ENCODE measurements at regions not wholly inside any gene's neighbourhood (a gene's known extent, or its start where the extent isn't known, plus 50 kb on each side); places are given as distances from the start of the nearest gene placed in this dataset.

- Histone ChIP-seq H3K27me3 (ENCODE audit: insufficient read depth, poor library complexity, severe bottlenecking) (no peaks in the 10 kb centered on the region), H3K27ac (replicated peaks) (no peak overlapping the region), H3K4me3 (replicated peaks; ENCODE audit: insufficient read depth, low read length) (no peak overlapping the region)
- no peak for DNase-seq (ENCODE audit: low read depth in 1 of 2, low spot score in 1 of 2)
- TF ChIP-seq SPI1 (IDR thresholded peaks at IDR 0.05; ENCODE audit: borderline replicate concordance, low read depth) (no peak), REST (IDR thresholded peaks at IDR 0.05; ENCODE audit: insufficient replicate concordance, low read depth) (no peak), CTCF (IDR thresholded peaks at IDR 0.05; ENCODE audit: insufficient read depth, low read length) (no peak), GABPA (IDR thresholded peaks at IDR 0.05; ENCODE audit: low read depth) (no peak), POLR2AphosphoS5 (IDR thresholded peaks at IDR 0.05; ENCODE audit: low read depth) (no peak)
These were observed 973.5 kb downstream of the CDH11 start for GRCh38 chr16:64148356-64148755.

GRCh38 chr16:64147941-64148340 is 973.9 kb downstream of the CDH11 start:
- no peak overlapping the region for H3K4me3 ChIP-seq (replicated peaks; ENCODE audit: insufficient read depth, low read length)
- DNase-seq (ENCODE audit: low read depth in 1 of 2, low spot score in 1 of 2) = no peak
- H3K27ac ChIP-seq (replicated peaks) = no peak overlapping the region
- no peak for TF ChIP-seq POLR2AphosphoS5 (IDR thresholded peaks at IDR 0.05; ENCODE audit: low read depth)
- TF ChIP-seq REST (IDR thresholded peaks at IDR 0.05; ENCODE audit: insufficient replicate concordance, low read depth) = no peak
- no peak for TF ChIP-seq SPI1 (IDR thresholded peaks at IDR 0.05; ENCODE audit: borderline replicate concordance, low read depth)
- no peak for TF ChIP-seq CTCF (IDR thresholded peaks at IDR 0.05; ENCODE audit: insufficient read depth, low read length)
- TF ChIP-seq GABPA (IDR thresholded peaks at IDR 0.05; ENCODE audit: low read depth) = no peak
- no peaks in the 10 kb centered on the region for H3K27me3 ChIP-seq (ENCODE audit: insufficient read depth, poor library complexity, severe bottlenecking)

- TF ChIP-seq REST (IDR thresholded peaks at IDR 0.05; ENCODE audit: insufficient replicate concordance, low read depth) (no peak), GABPA (IDR thresholded peaks at IDR 0.05; ENCODE audit: low read depth) (no peak), SPI1 (IDR thresholded peaks at IDR 0.05; ENCODE audit: borderline replicate concordance, low read depth) (no peak), CTCF (IDR thresholded peaks at IDR 0.05; ENCODE audit: insufficient read depth, low read length) (no peak), POLR2AphosphoS5 (IDR thresholded peaks at IDR 0.05; ENCODE audit: low read depth) (no peak)
- Histone ChIP-seq H3K27me3 (ENCODE audit: insufficient read depth, poor library complexity, severe bottlenecking) (no peaks in the 10 kb centered on the region), H3K4me3 (replicated peaks; ENCODE audit: insufficient read depth, low read length) (no peak overlapping the region), H3K27ac (replicated peaks) (no peak overlapping the region)
- no peak for DNase-seq (ENCODE audit: low read depth in 1 of 2, low spot score in 1 of 2)
These were observed 977.2 kb downstream of the CDH11 start for GRCh38 chr16:64144617-64145016.

Data from HL-60 (cell line).